ENCODE measurements at regions not wholly inside any gene's neighbourhood (a gene's known extent, or its start where the extent isn't known, plus 50 kb on each side); places are given as distances from the start of the nearest gene placed in this dataset.

GRCh38 chr4:185878633-185879032 is 66.6 kb upstream of the SORBS2 start:
- no peaks in the 10 kb centered on the region for H3K9me3 ChIP-seq (ENCODE audit: control insufficient read depth, low read depth, low read length)

GRCh38 chr4:185879666-185880312 is 67.8 kb upstream of the SORBS2 start:
- Histone ChIP-seq H3K9me3 (ENCODE audit: control insufficient read depth, low read depth, low read length) (no peaks in the 10 kb centered on the region), H3K4me3 (ENCODE audit: control insufficient read depth in 2 of 3, extremely low read depth in 1 of 3, insufficient read depth in 2 of 3, low read depth in 1 of 3, low read length in 3 of 3) (no peak overlapping the region), H2AFZ (ENCODE audit: control insufficient read depth, low read length) (no peak overlapping the region), H3K4me1 (ENCODE audit: control insufficient read depth, extremely low read depth, insufficient read depth, low read length) (no peaks in the 10 kb centered on the region), H3K4me2 (ENCODE audit: control insufficient read depth, extremely low read depth, insufficient read depth, low read depth, low read length) (no peak overlapping the region), H3K9me1 (ENCODE audit: control insufficient read depth, extremely low read depth, insufficient read depth, low read length) (no peaks in the 10 kb centered on the region), H3K79me2 (ENCODE audit: control insufficient read depth, insufficient read depth, low read length) (no peaks in the 10 kb centered on the region), H4K20me1 (ENCODE audit: control insufficient read depth, extremely low read depth, insufficient read depth, low read length) (no peaks in the 10 kb centered on the region), H3K27me3 (ENCODE audit: control insufficient read depth, extremely low read depth, insufficient read depth, low read length) (no peaks in the 10 kb centered on the region), H3K9ac (ENCODE audit: control insufficient read depth, extremely low read depth, insufficient read depth, low read length) (no peak overlapping the region), H3K27ac (ENCODE audit: control insufficient read depth, insufficient read depth, low read length) (no peak overlapping the region), H3K36me3 (ENCODE audit: control insufficient read depth in 2 of 2, extremely low read depth in 1 of 2, insufficient read depth in 2 of 2, low read length in 2 of 2) (no peaks in the 10 kb centered on the region)
- TF ChIP-seq EZH2 (IDR thresholded peaks at IDR 0.05; ENCODE audit: low read length) (no peak), CTCF (optimal IDR thresholded peaks at IDR 0.05 in 1 of 3, IDR thresholded peaks at IDR 0.05 in 1 of 3, conservative IDR thresholded peaks at IDR 0.05 in 1 of 3; ENCODE audit: extremely low read depth in 1 of 3, insufficient read depth in 2 of 3, low read length in 3 of 3) (no peak)
- dilution Hi-C loops (cut with MboI; ENCODE audit: extremely low pct_ligation_motif_present, low sequenced_read_pairs) = no loop called here
- DNase-seq (ENCODE audit: low read depth, low spot score) (no peak), FAIRE-seq (no peak)

More at GRCh38 chr4:185878633-185879032, 66.6 kb upstream of the SORBS2 start:
- H3K27me3 ChIP-seq (ENCODE audit: control insufficient read depth, extremely low read depth, insufficient read depth, low read length) = no peaks in the 10 kb centered on the region
- no peak overlapping the region for H2AFZ ChIP-seq (ENCODE audit: control insufficient read depth, low read length)
- FAIRE-seq (no peak), DNase-seq (ENCODE audit: low read depth, low spot score) (no peak)
- H3K9ac ChIP-seq (ENCODE audit: control insufficient read depth, extremely low read depth, insufficient read depth, low read length) = no peak overlapping the region
- no peaks in the 10 kb centered on the region for H3K36me3 ChIP-seq (ENCODE audit: control insufficient read depth in 2 of 2, extremely low read depth in 1 of 2, insufficient read depth in 2 of 2, low read length in 2 of 2)
- dilution Hi-C loops (cut with MboI; ENCODE audit: extremely low pct_ligation_motif_present, low sequenced_read_pairs) = no loop called here
- no peak overlapping the region for H3K4me2 ChIP-seq (ENCODE audit: control insufficient read depth, extremely low read depth, insufficient read depth, low read depth, low read length)
- H3K9me1 ChIP-seq (ENCODE audit: control insufficient read depth, extremely low read depth, insufficient read depth, low read length) = no peaks in the 10 kb centered on the region
- H3K27ac ChIP-seq (ENCODE audit: control insufficient read depth, insufficient read depth, low read length) = no peak overlapping the region
- H3K4me1 ChIP-seq (ENCODE audit: control insufficient read depth, extremely low read depth, insufficient read depth, low read length) = peaks cover 3% of the 10 kb centered on the region
- H3K4me3 ChIP-seq (ENCODE audit: control insufficient read depth in 2 of 3, extremely low read depth in 1 of 3, insufficient read depth in 2 of 3, low read depth in 1 of 3, low read length in 3 of 3) = no peak overlapping the region
- H3K79me2 ChIP-seq (ENCODE audit: control insufficient read depth, insufficient read depth, low read length) = no peaks in the 10 kb centered on the region
- H4K20me1 ChIP-seq (ENCODE audit: control insufficient read depth, extremely low read depth, insufficient read depth, low read length) = no peaks in the 10 kb centered on the region
- no peak for TF ChIP-seq CTCF (optimal IDR thresholded peaks at IDR 0.05 in 1 of 3, IDR thresholded peaks at IDR 0.05 in 1 of 3, conservative IDR thresholded peaks at IDR 0.05 in 1 of 3; ENCODE audit: extremely low read depth in 1 of 3, insufficient read depth in 2 of 3, low read length in 3 of 3)
- TF ChIP-seq EZH2 (IDR thresholded peaks at IDR 0.05; ENCODE audit: low read length) = no peak
